Cardiac fibroblast (primary cell): ENCODE measurements at regions not wholly inside any gene's neighbourhood (a gene's known extent, or its start where the extent isn't known, plus 50 kb on each side); places are given as distances from the start of the nearest gene placed in this dataset.

Experiments used
- DNase-seq, 2 donors: peaks; one replicate each; pipeline versions ENCODE4 v3.0.0 to v3.0.0-alpha.2; 2010; ENCODE audit warnings: low read depth in 2 of 2
- H3K4me3 ChIP-seq, 2 donors: replicated peaks in 1 of 2; 1 replicate in 1 of 2; 2 replicates in 1 of 2; pipeline ENCODE4 v1.5.1; 2011; ENCODE audit warnings: low read depth in 2 of 2, low read length in 2 of 2, mild to moderate bottlenecking in 2 of 2, moderate library complexity in 1 of 2
- CTCF ChIP-seq: IDR thresholded peaks from one replicate; pipeline ENCODE4 v1.5.1; 2011; ENCODE audit warnings: low read depth, mild to moderate bottlenecking, low read length, inconsistent platforms

GRCh38 chr1:83545066-83545862, 453.7 kb downstream of the TTLL7 start:
- no peak overlapping the region for H3K4me3 ChIP-seq
- DNase-seq, result no peak
- TF ChIP-seq CTCF, result no peak

DNA sequence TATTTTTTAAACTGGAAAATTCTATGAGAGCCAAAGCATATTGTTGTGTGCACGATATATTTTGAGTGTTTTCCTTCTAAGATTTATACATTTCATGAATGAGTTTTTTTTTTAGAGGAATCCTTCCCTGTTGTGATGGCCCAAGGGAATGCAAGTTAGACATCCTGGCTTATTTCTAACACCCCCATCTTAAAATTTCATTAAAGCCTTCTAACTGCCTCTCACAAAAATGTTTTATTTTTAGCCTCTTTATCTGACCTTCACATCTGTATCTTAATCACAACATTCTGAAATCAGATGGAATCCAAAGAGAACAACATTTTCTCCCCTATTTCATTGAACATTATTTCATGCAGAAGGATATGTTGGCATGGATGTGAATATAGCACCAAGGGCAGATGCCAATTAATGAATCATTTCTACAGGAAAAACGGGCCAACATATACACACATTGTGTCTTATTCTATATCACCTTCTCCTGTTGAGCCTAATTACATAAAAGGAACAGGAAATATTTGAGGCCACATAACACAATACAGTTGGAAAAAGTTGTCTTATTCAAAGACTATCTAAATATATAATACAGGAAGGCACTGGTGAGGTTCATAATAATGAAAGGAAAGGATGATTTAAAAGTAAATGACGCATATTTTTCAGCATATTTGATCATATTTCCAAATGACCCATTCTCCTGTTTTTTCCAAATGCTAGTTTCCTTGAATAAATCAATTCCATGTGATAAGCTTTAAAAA, 455.5 kb downstream of the TTLL7 start:
- TF ChIP-seq CTCF, result no peak
- no peak for DNase-seq
- H3K4me3 ChIP-seq, result no peak overlapping the region

GRCh38 chr1:83531521-83532309, 467.2 kb downstream of the TTLL7 start:
- no peak for DNase-seq
- TF ChIP-seq CTCF, result no peak
- H3K4me3 ChIP-seq, result no peak overlapping the region

DNA sequence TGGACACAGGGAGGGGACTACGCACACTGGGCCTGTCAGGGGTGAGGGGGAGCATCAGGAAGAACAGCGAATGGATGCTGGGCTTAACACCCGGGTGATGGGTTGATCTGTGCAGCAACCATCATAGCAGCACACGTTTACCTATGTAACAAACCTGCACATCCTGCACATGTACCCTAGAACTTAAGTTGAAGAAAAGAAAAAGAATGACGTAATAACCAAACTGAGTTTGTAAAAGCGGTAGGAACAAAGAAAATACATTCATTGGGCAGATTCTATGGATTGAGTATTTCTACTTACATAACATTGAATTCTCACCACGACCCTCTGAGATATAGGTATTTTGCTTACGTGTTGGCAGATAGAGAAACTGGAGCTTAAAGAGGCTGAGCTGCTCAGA, 468.4 kb downstream of the TTLL7 start:
- TF ChIP-seq CTCF, result no peak
- no peak overlapping the region for H3K4me3 ChIP-seq
- DNase-seq, result no peak

DNA sequence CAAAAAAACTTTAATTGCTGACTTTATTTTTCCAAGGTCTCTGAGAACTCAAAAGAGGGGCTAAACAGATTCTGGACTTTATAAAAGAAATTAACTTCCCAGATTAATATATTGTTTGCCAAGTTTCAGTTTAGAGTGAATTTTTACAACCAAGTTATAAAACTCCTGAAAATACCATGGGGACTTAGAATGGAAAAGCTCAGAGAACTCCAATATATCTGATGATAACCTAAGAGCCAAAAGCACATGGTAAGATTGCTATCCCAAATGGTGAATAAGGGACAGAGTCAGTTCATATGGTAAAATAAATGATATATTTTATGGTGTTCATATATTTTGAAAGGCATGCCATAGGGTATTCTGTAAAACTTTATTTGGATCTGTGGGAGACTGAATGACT, 470.9 kb downstream of the TTLL7 start:
- no peak overlapping the region for H3K4me3 ChIP-seq
- no peak for DNase-seq
- no peak for TF ChIP-seq CTCF

DNA sequence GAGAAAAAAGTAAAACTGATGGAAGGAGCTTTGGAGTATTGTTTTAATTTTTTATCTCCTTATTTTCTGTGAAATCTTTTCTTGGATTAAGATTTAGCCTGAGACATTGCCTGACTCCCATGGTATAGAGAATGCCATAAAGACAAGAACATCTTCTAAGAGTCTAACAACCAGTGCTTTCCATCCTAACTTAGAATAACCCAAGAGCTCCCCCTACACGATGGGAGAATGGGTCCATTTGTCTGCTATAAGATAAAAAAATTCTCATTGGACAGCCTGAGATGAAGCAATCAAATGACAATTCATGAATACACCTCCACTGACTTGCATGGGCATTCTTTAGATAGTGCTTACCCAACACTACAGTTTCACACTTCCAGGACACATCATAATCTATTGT, 478.1 kb downstream of the TTLL7 start:
- no peak for TF ChIP-seq CTCF
- no peak for DNase-seq
- H3K4me3 ChIP-seq, result no peak overlapping the region
